Stimulated activated CD8-positive, alpha-beta memory T cell treated with anti-CD3 and anti-CD28 coated beads, Interleukin-7, amount 100 ng/mL, for 48 hours (primary cell): ENCODE measurements at regions not wholly inside any gene's neighbourhood (a gene's known extent, or its start where the extent isn't known, plus 50 kb on each side); places are given as distances from the start of the nearest gene placed in this dataset.
"Not testable (repeated sequence)": the region's sequence is repeated elsewhere in the genome, so short reads cannot be mapped to it uniquely, and the experiment has no call there.

ENCODE experiments used
- DNase-seq, 2 donors: peaks; one replicate each; pipeline ENCODE4 v3.0.0-alpha.2; 2020; ENCODE audit warnings: low read depth in 1 of 2; ENCODE audit errors: extremely low read depth in 1 of 2

GRCh38 chr6:112574190-112574589 is 227.1 kb downstream of the RFPL4B start:
- no peak for DNase-seq

- DNase-seq = no peak
Observed at GRCh38 chr6:112575309-112575834, 228.2 kb downstream of the RFPL4B start.

- DNase-seq = no peak
Observed at GRCh38 chr6:112576423-112576822, 229.3 kb downstream of the RFPL4B start.

- DNase-seq = no peak
Observed at GRCh38 chr6:112579601-112580000, 232.5 kb downstream of the RFPL4B start.

- no peak for DNase-seq
Observed at GRCh38 chr6:112581015-112581414, 233.9 kb downstream of the RFPL4B start.

GRCh38 chr6:112590326-112590725 is 243.2 kb downstream of the RFPL4B start:
- no peak for DNase-seq

- no peak for DNase-seq
Observed at GRCh38 chr6:112591329-112591728, 244.2 kb downstream of the RFPL4B start.

GRCh38 chr6:112592159-112592558 is 245.0 kb downstream of the RFPL4B start:
- DNase-seq = no peak

GRCh38 chr6:112594886-112595594 is 247.9 kb downstream of the RFPL4B start:
- DNase-seq = no peak

GRCh38 chr6:112595841-112596240 is 248.7 kb downstream of the RFPL4B start:
- DNase-seq = no peak

- DNase-seq = no peak
Observed at GRCh38 chr6:112597176-112597575, 250.0 kb downstream of the RFPL4B start.

- no peak for DNase-seq
Observed at GRCh38 chr6:112600168-112600567, 253.0 kb downstream of the RFPL4B start.

- no peak for DNase-seq
Observed at GRCh38 chr6:112603726-112604125, 256.6 kb downstream of the RFPL4B start.

GRCh38 chr6:112606656-112607435 is 259.7 kb downstream of the RFPL4B start:
- no peak for DNase-seq

GRCh38 chr6:112608925-112609324 is 261.8 kb downstream of the RFPL4B start:
- not testable (repeated sequence) for DNase-seq

- DNase-seq = no peak
Observed at GRCh38 chr6:112613410-112613809, 266.3 kb downstream of the RFPL4B start.

GRCh38 chr6:112618849-112619248 is 271.7 kb downstream of the RFPL4B start:
- no peak for DNase-seq

- no peak for DNase-seq
Observed at GRCh38 chr6:112620812-112621569, 273.9 kb downstream of the RFPL4B start.

GRCh38 chr6:112622036-112622435 is 274.9 kb downstream of the RFPL4B start:
- DNase-seq = no peak

- no peak for DNase-seq
Observed at GRCh38 chr6:112626468-112627082, 279.4 kb downstream of the RFPL4B start.

GRCh38 chr6:112634376-112634775 is 287.2 kb downstream of the RFPL4B start:
- DNase-seq = no peak
